ENCODE measurements at regions not wholly inside any gene's neighbourhood (a gene's known extent, or its start where the extent isn't known, plus 50 kb on each side); places are given as distances from the start of the nearest gene placed in this dataset.

DNA sequence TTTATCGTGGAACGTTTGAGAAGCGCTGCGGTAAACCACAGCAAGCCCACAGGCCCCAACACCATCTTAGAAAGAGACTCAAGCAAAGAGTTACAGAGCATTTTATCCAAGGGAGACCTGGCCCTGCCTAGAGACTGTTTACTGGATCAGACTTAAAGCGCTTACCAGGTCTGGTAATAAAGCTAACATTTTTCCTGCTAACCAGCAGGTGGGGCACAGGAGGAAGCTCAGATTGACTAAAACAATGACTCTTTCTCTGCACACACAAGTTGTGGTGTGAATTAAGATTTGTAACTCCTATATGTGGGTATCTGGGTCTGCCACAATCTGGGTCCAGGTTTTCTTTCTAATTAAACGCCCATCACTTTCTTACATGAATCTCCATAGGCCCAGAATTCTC is 136.5 kb upstream of the ETS2 start:
- no peaks in the 10 kb centered on the region for H3K9me1 ChIP-seq (replicated peaks; ENCODE audit: control insufficient read depth, extremely low read depth, insufficient read depth, low read length)
- intact Hi-C loops (cut with micrococcal nuclease), result loop anchor here (1.0 to 2.0 kb wide), 2 partner anchors 44 to 469 kb away; no protein-coding TSS in a partner anchor
- H3K27ac ChIP-seq (ENCODE audit: insufficient read depth, low read depth, low read length), result no peak overlapping the region
- no peaks in the 10 kb centered on the region for H4K20me1 ChIP-seq (replicated peaks; ENCODE audit: control insufficient read depth, extremely low read depth, insufficient read depth, low read length)
- FAIRE-seq, result peak; percentile 66
- peak; percentile 45 for DNase-seq (ENCODE audit: low read depth, low spot score)
- ChIA-PET POLR2A (no interaction called here), CTCF (interaction anchor here (0.7 to 4.0 kb wide), 19 partner anchors 10 to 508 kb away, joined by 3 to 47 read pairs (median 3); partner anchors contain the start of gene ETS2)
- no peak overlapping the region for H3K9ac ChIP-seq (replicated peaks; ENCODE audit: extremely low read depth, insufficient read depth, low read length)
- no peak overlapping the region for H2AFZ ChIP-seq (ENCODE audit: low read depth, low read length)
- BruUV-seq (replicated peaks), result no TSS peak
- dilution Hi-C loops (cut with MboI; ENCODE audit: extremely low pct_ligation_motif_present, low sequenced_read_pairs), result no loop called here
- H3K79me2 ChIP-seq (ENCODE audit: control insufficient read depth, insufficient read depth, low read length), result no peaks in the 10 kb centered on the region
- TF ChIP-seq, protein P1, sequence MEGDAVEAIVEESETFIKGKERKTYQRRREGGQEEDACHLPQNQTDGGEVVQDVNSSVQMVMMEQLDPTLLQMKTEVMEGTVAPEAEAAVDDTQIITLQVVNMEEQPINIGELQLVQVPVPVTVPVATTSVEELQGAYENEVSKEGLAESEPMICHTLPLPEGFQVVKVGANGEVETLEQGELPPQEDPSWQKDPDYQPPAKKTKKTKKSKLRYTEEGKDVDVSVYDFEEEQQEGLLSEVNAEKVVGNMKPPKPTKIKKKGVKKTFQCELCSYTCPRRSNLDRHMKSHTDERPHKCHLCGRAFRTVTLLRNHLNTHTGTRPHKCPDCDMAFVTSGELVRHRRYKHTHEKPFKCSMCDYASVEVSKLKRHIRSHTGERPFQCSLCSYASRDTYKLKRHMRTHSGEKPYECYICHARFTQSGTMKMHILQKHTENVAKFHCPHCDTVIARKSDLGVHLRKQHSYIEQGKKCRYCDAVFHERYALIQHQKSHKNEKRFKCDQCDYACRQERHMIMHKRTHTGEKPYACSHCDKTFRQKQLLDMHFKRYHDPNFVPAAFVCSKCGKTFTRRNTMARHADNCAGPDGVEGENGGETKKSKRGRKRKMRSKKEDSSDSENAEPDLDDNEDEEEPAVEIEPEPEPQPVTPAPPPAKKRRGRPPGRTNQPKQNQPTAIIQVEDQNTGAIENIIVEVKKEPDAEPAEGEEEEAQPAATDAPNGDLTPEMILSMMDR (IDR thresholded peaks at IDR 0.05; ENCODE audit: extremely low read depth in 1 of 2, insufficient read depth in 1 of 2, low read depth in 1 of 2, low read length in 2 of 2), result peak; percentile 36 to 52
- TF ChIP-seq MYC (IDR thresholded peaks at IDR 0.05; ENCODE audit: low read depth, low read length) (no peak), EZH2 (IDR thresholded peaks at IDR 0.05; ENCODE audit: borderline replicate concordance, low read depth, low read length, severe bottlenecking) (no peak), POLR2A (IDR thresholded peaks at IDR 0.05; ENCODE audit: low read depth, low read length) (no peak), GATA2 (IDR thresholded peaks at IDR 0.05; ENCODE audit: insufficient read depth, insufficient read length, low read depth, low read length) (no peak), POLR2AphosphoS5 (IDR thresholded peaks at IDR 0.05; ENCODE audit: insufficient read depth, low read depth, low read length) (no peak)
- H3K4me2 ChIP-seq (ENCODE audit: insufficient read depth, low read length), result no peak overlapping the region
- no peaks in the 10 kb centered on the region for H3K4me1 ChIP-seq (ENCODE audit: control insufficient read depth, extremely low read depth, insufficient read depth, low read length)
- H3K9me3 ChIP-seq (replicated peaks; ENCODE audit: control insufficient read depth, insufficient read depth, low read length), result no peaks in the 10 kb centered on the region
- peaks cover 33 to 36% of the 10 kb centered on the region in 2 experiments for H3K27me3 ChIP-seq (ENCODE audit: control insufficient read depth in 2 of 2, insufficient read depth in 2 of 2, low read length in 2 of 2)
- H3K4me3 ChIP-seq (replicated peaks in 1 of 3; ENCODE audit: insufficient read depth in 1 of 3, low read depth in 1 of 3, low read length in 3 of 3), result no peak overlapping the region
- H3K36me3 ChIP-seq (ENCODE audit: control insufficient read depth in 2 of 2, extremely low read depth in 1 of 2, insufficient read depth in 2 of 2, low read length in 2 of 2), result no peaks in the 10 kb centered on the region

DNA sequence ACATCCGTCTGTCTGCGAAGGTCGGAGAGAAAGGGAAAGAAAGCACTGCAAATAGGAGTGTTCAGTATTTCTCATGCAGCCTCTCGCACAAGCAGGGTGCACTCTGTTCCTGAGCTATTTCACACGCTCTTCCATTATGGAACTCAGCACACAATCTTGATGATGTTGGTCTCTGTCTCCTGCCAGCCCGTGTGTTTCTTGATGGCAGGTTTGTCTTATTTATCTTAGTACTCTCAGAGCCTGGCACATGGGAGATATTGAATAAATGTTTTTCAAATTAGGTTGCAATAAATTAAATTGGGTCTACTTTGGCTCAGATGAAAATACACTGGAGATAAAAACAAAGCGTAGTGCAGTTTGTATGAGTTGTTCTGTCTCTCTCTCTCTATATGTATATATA is 134.9 kb upstream of the ETS2 start:
- Histone ChIP-seq H3K27me3 (ENCODE audit: control insufficient read depth in 2 of 2, insufficient read depth in 2 of 2, low read length in 2 of 2) (peaks cover 29% of the 10 kb centered on the region in 2 experiments), H4K20me1 (replicated peaks; ENCODE audit: control insufficient read depth, extremely low read depth, insufficient read depth, low read length) (no peaks in the 10 kb centered on the region), H3K4me3 (replicated peaks in 1 of 3; ENCODE audit: insufficient read depth in 1 of 3, low read depth in 1 of 3, low read length in 3 of 3) (no peak overlapping the region), H3K9ac (replicated peaks; ENCODE audit: extremely low read depth, insufficient read depth, low read length) (no peak overlapping the region), H3K79me2 (ENCODE audit: control insufficient read depth, insufficient read depth, low read length) (no peaks in the 10 kb centered on the region), H3K4me1 (ENCODE audit: control insufficient read depth, extremely low read depth, insufficient read depth, low read length) (no peaks in the 10 kb centered on the region), H3K27ac (ENCODE audit: insufficient read depth, low read depth, low read length) (no peak overlapping the region), H3K9me3 (replicated peaks; ENCODE audit: control insufficient read depth, insufficient read depth, low read length) (no peaks in the 10 kb centered on the region), H2AFZ (ENCODE audit: low read depth, low read length) (no peak overlapping the region), H3K36me3 (ENCODE audit: control insufficient read depth in 2 of 2, extremely low read depth in 1 of 2, insufficient read depth in 2 of 2, low read length in 2 of 2) (no peaks in the 10 kb centered on the region), H3K4me2 (ENCODE audit: insufficient read depth, low read length) (no peak overlapping the region), H3K9me1 (replicated peaks; ENCODE audit: control insufficient read depth, extremely low read depth, insufficient read depth, low read length) (no peaks in the 10 kb centered on the region)
- CTCF ChIA-PET, result interaction anchor here (2.2 to 4.0 kb wide), 2 partner anchors 134 to 467 kb away, joined by 10 to 47 read pairs; partner anchors contain the start of gene ETS2
- DNase-seq (ENCODE audit: low read depth, low spot score), result no peak
- dilution Hi-C loops (cut with MboI; ENCODE audit: extremely low pct_ligation_motif_present, low sequenced_read_pairs) (no loop called here), intact Hi-C loops (cut with micrococcal nuclease) (no loop called here)
- FAIRE-seq, result no peak
- TF ChIP-seq GATA2 (IDR thresholded peaks at IDR 0.05; ENCODE audit: insufficient read depth, insufficient read length, low read depth, low read length), result no peak
- no peak for TF ChIP-seq FOS (IDR thresholded peaks at IDR 0.05; ENCODE audit: borderline replicate concordance, insufficient read depth, low read length)
- TF ChIP-seq POLR2AphosphoS5 (IDR thresholded peaks at IDR 0.05; ENCODE audit: insufficient read depth, low read depth, low read length), result no peak
- TF ChIP-seq JUN (IDR thresholded peaks at IDR 0.05; ENCODE audit: borderline replicate concordance, insufficient read depth, insufficient read length, low read depth), result no peak
- no peak for TF ChIP-seq POLR2A (IDR thresholded peaks at IDR 0.05; ENCODE audit: low read depth, low read length)
- no TSS peak for BruUV-seq (replicated peaks)
- POLR2A ChIA-PET, result interaction anchor here (0.6 kb wide), 1 partner anchor 198 kb away, joined by 3 read pairs; no protein-coding TSS in a partner anchor

All from endothelial cell of umbilical vein (primary cell).